GM18867 (cell line): ENCODE measurements at regions not wholly inside any gene's neighbourhood (a gene's known extent, or its start where the extent isn't known, plus 50 kb on each side); places are given as distances from the start of the nearest gene placed in this dataset.
"Not testable (repeated sequence)": the region's sequence is repeated elsewhere in the genome, so short reads cannot be mapped to it uniquely, and the experiment has no call there.

ENCODE experiments used
- ATAC-seq: cut with Tn5 transposase; IDR thresholded peaks from one replicate; pipeline ENCODE4 v1.9.1; 2021; ENCODE audit warnings: mild to moderate bottlenecking, moderate library complexity; ENCODE audit not compliant: unreplicated experiment

DNA sequence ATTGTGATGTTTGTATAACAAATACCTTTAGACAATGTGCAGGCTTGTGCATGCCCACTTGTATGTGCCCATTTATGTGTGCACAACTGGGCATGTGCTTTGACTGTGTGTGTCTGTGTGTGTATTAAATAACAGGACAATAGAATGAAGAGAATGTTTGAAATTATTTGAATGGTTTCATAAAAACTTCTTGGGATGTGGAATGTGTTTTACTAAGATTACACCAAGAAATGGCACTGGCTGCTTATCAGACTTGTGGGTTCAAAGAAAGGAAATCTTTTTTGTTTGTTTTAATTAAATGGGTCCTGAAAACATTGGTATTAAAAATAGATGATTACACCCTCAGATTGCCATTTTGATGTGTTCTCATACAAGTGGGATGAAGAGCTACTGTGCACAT, 191.6 kb upstream of the CCN2 start:
- ATAC-seq = no peak

DNA sequence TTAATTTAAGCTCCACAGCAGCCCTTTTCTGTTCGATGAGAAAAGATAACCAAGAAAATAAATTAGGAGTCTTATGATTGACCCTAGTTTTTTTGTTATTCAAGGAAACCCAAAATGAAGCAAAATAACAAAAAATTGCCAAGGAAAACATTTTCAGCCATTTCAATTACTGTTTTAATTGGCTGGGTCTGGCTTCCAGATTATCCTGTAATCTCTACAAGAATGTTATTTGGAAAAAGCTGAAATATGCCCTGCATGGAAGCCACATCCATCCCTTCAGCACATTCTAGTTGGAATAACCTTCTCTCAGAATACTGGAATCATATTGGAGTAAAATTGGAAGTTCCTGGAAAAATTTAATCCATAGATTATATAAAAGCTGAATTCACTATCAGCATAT, 191.1 kb upstream of the CCN2 start:
- ATAC-seq = no peak

DNA sequence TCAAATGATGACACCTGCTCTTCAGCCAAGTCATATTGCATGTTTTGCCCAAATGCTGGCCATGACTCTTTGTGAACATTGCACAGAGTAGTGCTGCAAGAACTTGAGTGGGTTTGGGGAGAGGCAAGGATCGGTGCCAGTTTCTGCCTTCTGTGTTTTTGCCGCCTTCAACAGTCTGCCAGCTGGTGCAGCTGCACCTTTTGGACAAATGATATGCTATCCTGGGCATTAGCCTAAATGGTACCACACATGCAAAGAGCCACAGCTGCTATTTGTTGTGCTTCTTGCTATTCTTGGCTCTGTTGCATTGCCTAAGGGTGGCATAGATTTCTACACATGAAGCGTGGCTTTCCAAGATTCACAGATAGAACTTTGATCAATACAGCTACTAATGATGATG, 189.0 kb upstream of the CCN2 start:
- ATAC-seq = no peak

DNA sequence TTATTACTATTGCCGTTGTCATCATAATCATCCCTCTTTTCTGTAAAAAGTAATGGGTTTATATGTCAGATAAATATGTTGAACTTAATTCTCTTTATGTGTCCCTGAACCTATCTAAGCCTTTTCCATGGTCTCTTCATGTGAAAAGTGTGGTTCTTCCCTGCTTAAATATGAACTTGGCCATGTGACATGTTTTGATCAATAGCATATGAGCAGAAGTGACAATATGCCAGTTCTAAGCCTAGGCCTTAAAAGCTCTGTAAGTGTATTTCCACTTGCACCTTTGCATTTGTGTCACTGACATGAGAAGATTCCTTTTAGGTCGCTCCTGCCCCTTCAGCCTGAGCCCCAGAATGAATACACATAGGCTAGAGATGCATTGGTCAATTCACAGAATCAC, 188.4 kb upstream of the CCN2 start:
- ATAC-seq = no peak

DNA sequence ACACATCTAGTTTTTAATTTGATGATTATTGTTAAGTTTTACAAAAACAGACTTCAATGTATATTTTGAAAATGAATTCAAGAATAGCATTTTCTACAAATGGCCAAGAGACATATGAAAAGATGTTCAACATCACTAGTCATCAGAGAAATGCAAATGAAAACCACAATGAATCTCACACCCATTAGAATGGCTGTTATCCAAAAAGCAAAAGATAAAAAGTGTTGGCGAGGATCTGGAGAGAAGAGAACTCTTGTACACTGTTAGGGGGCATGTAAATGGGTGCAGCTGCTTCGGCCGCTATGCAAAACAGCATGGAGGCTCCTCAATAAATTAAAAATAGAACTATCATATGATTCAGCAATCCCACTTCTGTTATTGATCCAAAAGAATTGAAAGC, 185.8 kb upstream of the CCN2 start:
- no peak for ATAC-seq

DNA sequence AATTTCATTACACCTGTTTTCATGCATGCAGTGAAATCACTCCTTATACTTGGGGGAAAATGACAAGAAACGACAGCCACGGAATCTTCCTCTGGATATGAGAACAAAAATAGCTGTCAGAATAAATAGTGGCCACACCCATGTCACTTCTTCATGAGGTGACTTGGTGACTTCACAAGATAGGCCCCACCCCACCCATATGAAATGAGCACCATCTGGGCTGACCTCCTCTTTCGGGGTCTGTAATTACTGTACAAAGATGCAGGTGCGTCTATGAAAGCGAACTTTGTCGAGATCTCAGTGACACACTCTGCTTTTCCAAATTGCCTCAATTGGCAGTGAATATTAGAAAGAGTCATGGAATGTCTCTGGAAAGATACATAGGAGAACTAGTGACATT, 184.2 kb upstream of the CCN2 start:
- no peak for ATAC-seq

DNA sequence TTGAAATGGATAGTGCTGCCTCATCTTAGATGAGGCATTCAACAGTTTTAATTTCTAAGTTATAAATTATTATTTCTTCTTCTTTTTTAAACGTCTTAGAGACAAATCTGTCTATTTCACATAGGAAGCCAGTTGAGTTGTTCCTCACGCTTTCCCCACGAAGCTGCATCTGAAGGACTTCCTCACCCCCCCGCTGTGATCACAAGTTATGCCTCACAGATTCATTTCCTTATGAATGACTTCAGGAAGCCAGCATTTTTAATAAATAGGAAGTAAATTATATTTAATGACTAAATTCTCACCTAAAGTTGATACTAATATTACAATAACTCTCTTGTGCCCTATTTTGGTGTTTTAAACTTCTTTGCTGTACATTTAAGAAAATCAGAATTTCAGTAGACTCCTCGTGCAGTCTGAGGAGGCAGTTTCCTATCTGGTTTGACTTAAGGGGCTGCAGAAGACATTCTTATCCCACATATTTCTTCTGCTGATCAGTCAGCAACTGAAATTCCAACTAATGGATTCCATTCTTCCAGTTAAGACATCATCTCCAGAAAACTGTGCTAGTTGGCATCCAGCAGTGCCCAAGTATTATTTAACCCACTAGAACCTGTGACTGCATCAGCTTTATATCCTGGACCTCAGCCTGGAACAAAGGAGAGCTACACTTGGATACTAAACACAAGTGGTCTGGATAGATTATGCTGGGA, 182.7 kb upstream of the CCN2 start:
- no peak for ATAC-seq

DNA sequence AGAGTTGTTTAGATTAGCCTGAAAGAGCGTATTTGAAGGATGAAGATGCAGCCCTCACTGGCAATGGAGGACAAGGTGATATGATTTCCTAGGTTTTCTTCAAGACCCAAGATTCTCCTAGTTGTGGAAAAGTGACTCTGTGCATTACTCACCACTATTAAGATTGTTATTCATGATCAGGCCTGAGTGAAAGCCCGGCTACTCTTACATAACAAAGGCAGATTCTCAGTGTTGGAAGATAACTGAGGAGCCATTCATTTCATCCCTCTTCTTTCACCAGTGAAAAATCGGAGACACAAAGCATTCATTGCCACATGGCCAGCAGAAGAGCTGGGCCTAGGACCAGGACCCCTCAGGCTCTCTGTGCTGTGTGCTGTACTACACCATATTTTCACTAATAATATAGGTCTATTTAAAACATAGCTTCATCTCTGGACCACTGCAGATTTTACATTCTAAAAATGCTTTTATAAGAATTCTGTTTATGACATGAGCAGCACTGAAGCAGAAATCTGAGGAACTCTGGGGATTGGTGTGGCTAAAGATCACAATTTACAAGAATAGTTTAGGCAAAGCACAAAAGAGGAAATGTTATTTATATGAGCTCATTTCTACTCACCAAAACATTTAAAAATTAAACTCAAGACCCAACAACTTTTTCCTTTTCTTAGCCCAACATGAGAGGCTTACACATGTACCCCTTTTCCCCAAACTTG, 181.9 kb upstream of the CCN2 start:
- ATAC-seq = no peak

DNA sequence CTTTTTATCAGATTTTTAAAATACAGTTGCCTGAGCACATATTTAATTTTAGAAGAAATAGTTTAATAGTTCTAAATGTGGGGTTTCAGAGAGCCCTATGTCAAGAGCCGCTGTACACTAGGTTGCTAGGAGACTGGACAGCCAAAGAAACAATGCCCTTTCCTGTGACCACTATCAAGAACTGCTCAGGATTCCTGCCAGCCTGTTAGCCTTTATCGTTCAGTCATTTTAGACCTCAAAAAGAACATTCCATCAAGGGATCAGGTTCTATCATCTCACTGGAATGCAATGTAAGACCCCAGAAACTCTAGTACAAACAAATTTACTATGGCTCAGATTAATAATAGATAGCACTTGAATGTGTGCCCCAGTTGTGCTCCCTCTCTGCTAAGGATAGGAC, 181.2 kb upstream of the CCN2 start:
- ATAC-seq = no peak

DNA sequence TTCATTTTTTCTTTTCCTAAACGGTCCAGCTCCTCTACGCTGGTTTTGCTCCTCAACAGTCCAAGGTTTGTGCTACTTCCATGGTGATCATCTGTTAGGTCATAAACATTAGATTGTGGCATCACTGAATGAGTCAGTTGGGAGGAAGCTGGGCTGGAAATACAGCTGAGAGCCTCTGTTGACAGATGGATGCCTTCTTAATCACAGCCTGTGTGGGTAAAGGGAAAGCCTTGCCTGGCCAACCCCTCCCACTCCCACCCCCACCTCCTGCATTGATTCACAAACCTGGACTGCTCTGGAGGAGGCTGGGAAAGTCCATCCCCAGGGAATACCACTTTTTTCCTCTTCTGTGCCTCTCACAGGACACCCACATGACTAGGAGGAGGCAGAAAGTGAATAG, 180.6 kb upstream of the CCN2 start:
- ATAC-seq = no peak

DNA sequence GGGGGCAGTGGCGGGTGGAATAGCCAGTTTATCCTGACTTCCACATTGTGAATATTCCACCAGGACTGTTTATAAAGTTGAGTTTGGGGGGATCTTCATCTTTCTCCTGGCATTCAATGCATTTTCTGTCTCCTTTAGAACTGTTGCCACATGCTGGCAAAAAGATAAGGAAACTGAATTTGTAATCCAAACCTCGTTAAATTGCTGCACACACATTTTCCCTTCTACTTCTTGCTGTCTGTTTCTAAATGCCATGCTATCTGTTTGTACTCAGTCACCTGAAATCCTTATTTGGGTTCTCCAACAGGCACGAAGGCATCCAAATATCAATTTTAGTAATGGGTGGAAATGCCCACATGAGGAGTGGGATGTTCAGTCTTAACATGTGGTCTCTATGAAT, 180.2 kb upstream of the CCN2 start:
- ATAC-seq = no peak

DNA sequence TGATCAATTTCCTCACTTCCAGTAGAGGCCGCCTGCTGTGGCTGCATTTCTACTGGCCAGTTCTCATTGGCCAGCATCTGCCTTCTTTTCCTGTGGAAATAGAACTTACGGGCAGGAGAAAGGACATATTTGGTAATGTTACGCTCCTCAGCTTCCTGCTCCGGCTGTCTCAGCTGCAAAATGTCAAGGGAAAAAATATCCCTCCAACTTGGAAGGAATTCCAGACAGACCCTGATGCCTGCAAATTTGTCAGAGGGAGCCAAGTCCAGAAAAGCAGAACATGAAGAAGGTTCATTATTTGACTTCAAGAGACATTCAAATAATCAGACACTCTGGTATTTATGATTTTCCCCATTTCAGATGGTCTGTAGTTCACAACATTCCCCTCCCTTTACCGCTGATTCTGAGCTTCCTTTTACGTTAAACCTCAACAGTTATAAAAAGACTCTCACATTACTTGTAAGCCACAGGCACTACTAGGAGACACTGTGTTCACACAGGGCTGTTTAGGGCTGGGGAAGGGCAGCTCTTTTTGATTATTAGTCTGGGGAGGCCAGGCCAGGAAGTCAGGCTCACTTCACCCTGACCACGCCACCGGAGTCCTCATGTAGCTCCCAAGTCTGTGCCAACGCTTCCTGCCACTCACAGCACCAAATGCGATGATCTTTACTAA, 179.6 kb upstream of the CCN2 start:
- ATAC-seq = no peak

DNA sequence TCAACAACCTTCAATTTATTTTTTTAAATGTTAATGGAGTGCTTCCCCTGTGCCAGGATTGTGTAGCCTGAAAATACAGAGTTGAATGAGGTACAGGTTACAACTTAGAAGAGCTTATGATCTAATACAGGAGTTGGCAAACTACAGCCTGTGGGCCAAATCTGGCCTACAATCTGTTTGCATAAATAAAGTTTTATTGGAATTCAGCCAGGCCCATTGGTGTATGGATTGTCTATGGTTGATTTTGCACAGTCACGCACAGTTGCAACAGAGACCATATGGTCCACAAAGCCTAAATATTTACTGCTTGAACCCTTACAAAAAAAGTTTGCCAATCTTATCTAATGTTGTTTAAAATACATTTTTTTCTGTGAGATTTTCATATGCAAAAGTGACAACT, 177.3 kb upstream of the CCN2 start:
- ATAC-seq = no peak

DNA sequence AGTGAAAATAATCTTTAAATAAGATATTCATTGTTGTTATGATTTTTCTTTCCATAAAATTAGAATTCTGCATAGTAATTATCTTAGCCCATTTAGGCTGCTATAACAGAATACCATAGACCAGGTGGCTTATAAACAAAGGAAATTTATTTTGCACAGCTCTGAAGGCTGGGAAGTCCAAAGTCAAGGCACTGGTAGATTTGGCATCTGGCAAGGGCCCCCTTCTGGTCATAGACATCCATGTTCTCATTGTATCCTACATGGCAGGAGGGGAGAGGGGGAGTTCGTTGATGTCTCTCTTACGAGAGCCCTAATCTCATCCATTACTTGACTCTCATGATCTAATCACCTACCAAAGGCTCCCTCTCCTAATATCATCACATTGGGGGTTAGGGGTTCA, 175.0 kb upstream of the CCN2 start:
- ATAC-seq = no peak

DNA sequence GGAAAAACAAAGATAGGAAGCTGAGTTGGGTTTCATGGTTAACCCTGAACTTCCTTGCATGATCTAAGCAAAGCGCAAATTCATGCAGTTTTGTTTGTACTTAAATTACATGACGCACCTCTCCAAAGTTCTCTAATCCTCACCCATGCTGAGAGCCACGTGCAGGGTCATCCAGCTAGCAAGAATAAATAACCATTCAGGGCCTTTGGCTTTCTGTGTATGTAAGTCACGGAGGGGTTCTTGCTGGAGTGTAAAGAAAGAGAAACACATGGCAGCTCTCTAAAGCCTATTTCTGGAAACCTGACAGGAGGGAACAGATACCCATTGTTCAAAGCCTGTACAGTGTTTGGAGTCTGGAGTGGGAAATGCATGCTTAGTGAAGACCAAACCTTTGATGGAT, 171.7 kb upstream of the CCN2 start:
- ATAC-seq = no peak

DNA sequence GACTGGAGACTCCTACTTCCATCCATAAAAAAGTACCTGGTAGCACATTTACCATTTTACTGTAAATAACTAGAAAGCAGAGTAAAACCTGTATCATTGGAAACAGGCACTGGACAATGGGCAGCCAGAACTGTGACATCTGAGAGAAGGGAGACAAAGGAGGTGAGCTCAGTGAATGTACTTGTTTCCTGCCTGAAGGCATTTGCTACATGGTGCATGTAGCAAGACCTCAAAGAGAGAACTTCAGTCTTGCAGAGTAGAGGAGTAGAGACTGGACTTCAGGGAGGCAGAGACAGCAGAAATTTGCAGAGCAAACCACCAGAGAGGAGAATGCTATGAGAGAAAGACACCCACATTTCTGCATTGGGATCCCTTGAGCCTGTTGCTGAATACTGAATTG, 171.0 kb upstream of the CCN2 start:
- no peak for ATAC-seq

DNA sequence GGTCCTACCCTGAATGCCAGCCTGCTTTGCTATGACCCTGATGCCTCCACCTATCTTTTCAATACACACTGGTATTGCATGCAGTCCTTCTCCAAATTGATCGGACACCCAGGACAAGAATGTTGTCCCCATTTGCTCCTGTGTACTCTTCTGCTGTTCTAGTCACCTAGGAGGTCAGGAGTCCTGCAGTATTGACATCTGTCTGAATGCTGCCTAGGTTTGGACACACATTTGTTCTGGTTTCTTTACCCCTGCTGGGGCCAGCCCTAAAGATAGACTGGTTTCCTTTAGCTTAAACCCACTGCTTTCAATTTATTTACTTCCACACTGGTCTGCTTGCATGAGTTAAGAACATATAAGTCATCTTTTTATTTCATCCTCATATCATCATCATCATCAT, 167.0 kb upstream of the CCN2 start:
- ATAC-seq = no peak

DNA sequence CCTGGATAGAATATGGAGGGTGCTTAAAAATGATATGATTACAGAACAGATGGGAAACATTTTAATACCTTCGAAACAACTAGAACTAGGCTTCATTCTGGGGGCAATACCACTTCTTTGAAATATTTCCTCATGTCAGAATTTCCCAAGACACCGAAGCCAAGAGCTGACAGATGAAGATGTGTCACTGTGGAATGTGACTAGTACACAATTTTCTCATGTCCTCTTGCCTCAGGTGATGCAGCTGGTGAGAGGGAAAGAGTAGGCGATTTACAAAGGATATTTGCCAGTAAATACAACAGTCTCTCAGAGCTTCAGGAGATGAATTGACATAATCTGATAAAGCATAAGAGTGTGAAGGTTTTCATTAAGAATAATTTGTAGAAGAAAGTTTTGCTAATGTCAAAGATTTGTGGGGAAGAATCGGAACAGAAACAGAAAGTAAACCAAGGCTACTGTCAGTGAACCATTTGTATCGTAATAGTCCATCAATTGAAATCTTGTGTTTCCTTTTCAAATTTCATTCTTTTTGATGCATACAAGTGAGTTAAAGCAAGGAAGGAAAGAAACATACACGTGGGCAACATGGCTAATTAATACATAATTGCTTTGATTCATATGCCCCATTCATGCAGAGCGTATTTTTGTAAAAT, 164.7 kb upstream of the CCN2 start:
- ATAC-seq = peak; percentile 58

DNA sequence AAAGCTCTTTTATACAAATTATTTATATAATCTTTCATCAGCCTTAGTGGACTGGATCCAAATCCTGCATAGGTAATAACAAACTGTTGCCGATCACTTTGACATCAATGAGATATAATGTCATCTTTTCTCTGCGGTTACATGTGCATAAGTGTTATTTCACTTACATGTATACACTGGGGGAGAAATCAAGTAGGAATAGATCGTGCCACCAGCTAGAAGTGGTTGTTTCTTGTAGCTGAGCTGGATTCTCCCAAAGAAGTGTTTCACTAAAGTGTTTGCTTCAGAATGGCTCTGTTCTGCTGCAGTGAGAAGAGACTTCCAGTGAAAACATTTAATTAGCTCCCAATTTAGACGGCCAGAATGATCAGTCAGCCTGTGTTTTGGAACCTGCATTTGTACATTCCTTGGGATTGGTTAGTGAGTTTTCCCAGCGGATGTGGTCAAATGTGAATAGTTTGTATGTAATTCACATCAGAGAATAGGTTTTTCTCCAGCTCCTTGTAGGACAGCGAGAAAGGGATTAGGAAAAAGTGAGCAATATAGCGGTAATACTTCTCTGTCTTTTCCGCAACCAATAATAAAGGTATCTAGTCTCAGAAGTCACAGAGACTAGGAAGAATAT, 163.1 kb upstream of the CCN2 start:
- ATAC-seq = no peak

DNA sequence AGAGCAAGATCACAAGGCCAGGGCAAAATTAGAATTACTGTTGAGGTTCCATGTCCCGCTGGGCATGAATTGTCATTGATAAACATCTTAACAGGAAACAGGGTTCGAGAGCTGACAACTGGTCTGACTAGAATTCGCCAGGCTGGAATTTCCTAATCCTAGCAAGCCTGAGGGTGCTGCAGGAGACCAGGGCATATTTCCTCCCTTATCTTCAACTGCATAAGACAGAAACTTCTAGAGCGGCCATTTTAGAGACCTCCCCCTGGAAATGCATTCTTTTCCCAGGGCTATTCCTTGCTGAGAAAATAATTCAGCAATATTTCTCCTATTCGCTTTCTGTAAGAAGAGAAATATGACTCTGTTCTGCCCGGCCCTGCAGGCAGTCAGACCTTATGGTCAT, 158.6 kb upstream of the CCN2 start:
- ATAC-seq = not testable (repeated sequence)

DNA sequence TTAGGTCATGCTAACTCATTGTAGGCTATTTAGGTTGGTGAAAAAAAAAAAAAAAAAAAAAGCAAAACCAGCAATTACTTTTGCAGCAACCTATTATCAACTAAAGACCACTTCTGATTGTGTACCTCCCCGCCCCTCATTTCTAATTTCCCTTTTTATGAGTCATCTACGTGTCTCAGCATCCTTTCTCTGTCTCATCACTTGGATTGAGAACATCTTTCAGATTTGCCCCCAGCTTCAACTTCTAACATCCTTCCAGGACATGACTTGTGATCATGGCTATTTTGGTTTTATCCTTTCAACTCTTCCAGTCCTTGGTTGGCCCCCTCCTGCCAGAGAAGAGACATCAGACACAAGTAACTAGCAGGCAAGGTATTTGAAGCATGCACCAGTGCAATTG, 156.7 kb upstream of the CCN2 start:
- ATAC-seq = no peak
